Activated T-helper 1 cell treated with anti-CD3 and anti-CD28 coated beads, Interleukin-12 subunit alpha, Interleukin-12 subunit beta, Interleukin-2, Interleukin-4 antibody, amounts not matched to agents 30 ng/mL and 10 ng/mL and 1 ng/mL, durations not matched to agents 14 hours and 24 hours and 36 hours (primary cell): ENCODE measurements at regions not wholly inside any gene's neighbourhood (a gene's known extent, or its start where the extent isn't known, plus 50 kb on each side); places are given as distances from the start of the nearest gene placed in this dataset.
"Not testable (repeated sequence)": the region's sequence is repeated elsewhere in the genome, so short reads cannot be mapped to it uniquely, and the experiment has no call there.

Experiments
- DNase-seq: peaks from one replicate; pipeline ENCODE4 v3.0.0; 2021; ENCODE audit warnings: low spot score
- H3K27ac Mint-ChIP-seq: one replicate; pipeline ENCODE4 v1.8.0; 2021; ENCODE audit warnings: mild to moderate bottlenecking, mixed read lengths
- H3K27me3 Mint-ChIP-seq: one replicate; pipeline ENCODE4 v1.8.0; 2022; ENCODE audit warnings: mild to moderate bottlenecking, moderate library complexity, mixed read lengths; ENCODE audit not compliant: insufficient read depth
- H3K36me3 Mint-ChIP-seq: one replicate; pipeline ENCODE4 v1.8.0; 2021; ENCODE audit warnings: low read depth, mixed read lengths
- H3K4me1 Mint-ChIP-seq: one replicate; pipeline ENCODE4 v1.8.0; 2021; ENCODE audit warnings: low read depth, mixed read lengths
- H3K4me3 Mint-ChIP-seq: one replicate; pipeline ENCODE4 v1.8.0; 2021; ENCODE audit warnings: mild to moderate bottlenecking, moderate library complexity, mixed read lengths
- H3K9me3 Mint-ChIP-seq: one replicate; pipeline ENCODE4 v1.8.0; 2021; ENCODE audit warnings: mixed read lengths
- intact Hi-C: fragments of 100-400 bp; cut with micrococcal nuclease; formaldehyde crosslinking; loops from one replicate; pipeline ENCODE4 v1.15.1; 2024

- H3K27me3 Mint-ChIP-seq = no peaks in the 10 kb centered on the region
- H3K4me1 Mint-ChIP-seq = no peaks in the 10 kb centered on the region
- intact Hi-C loops = no loop called here
- no peak overlapping the region for H3K27ac Mint-ChIP-seq
- no peaks in the 10 kb centered on the region for H3K9me3 Mint-ChIP-seq
- no peak for DNase-seq
- no peaks in the 10 kb centered on the region for H3K36me3 Mint-ChIP-seq
- H3K4me3 Mint-ChIP-seq = no peak overlapping the region
Measured at GRCh38 chr10:108336836-108337235, 1172.3 kb upstream of the SORCS1 start.

- no peak overlapping the region for H3K4me3 Mint-ChIP-seq
- H3K4me1 Mint-ChIP-seq = no peaks in the 10 kb centered on the region
- no peak for DNase-seq
- no peak overlapping the region for H3K27ac Mint-ChIP-seq
- intact Hi-C loops = no loop called here
- peaks cover 3% of the 10 kb centered on the region for H3K9me3 Mint-ChIP-seq
- no peaks in the 10 kb centered on the region for H3K36me3 Mint-ChIP-seq
- no peaks in the 10 kb centered on the region for H3K27me3 Mint-ChIP-seq
Measured at GRCh38 chr10:108327706-108328105, 1163.2 kb upstream of the SORCS1 start.

DNA sequence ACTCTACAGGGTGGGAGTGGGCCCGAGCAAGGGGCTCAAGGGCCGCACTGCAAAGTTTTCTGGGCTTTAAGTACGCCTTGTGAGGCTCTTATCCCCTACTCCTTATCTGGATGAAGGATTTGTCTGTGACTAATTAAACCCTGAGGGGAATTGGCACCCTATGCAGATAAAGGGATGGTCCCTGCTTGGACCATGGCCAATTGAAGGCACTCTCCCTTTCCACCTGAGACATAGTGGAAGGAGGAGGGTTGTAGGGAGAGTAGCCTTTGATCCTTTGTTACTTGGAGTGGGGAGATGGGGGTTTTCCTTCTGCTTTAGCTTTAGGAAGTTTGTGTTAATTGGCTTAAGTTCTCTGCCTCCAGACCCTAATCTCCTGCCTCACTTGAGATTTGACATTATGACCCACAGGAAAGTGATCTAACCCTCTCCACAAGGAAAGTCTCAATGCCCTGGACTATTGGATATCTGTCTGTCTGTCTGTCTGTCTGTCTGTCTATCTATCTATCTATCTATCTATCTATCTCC lies 1158.8 kb upstream of the SORCS1 start:
- H3K27ac Mint-ChIP-seq = no peak overlapping the region
- H3K9me3 Mint-ChIP-seq = peaks cover 3% of the 10 kb centered on the region
- intact Hi-C loops = no loop called here
- H3K27me3 Mint-ChIP-seq = no peaks in the 10 kb centered on the region
- no peaks in the 10 kb centered on the region for H3K36me3 Mint-ChIP-seq
- DNase-seq = no peak
- H3K4me3 Mint-ChIP-seq = no peak overlapping the region
- H3K4me1 Mint-ChIP-seq = no peaks in the 10 kb centered on the region

- H3K4me3 Mint-ChIP-seq = no peak overlapping the region
- H3K27ac Mint-ChIP-seq = no peak overlapping the region
- H3K9me3 Mint-ChIP-seq = no peaks in the 10 kb centered on the region
- H3K4me1 Mint-ChIP-seq = no peaks in the 10 kb centered on the region
- H3K36me3 Mint-ChIP-seq = no peaks in the 10 kb centered on the region
- no peak for DNase-seq
- intact Hi-C loops = no loop called here
- H3K27me3 Mint-ChIP-seq = no peaks in the 10 kb centered on the region
Measured at GRCh38 chr10:108319434-108320222, 1155.1 kb upstream of the SORCS1 start.

GRCh38 chr10:108315636-108316035 lies 1151.1 kb upstream of the SORCS1 start:
- H3K36me3 Mint-ChIP-seq, H3K4me1 Mint-ChIP-seq, H3K27ac Mint-ChIP-seq, H3K27me3 Mint-ChIP-seq, intact Hi-C loops, H3K9me3 Mint-ChIP-seq, DNase-seq: not testable (repeated sequence)
- peak overlapping the region; percentile 30 for H3K4me3 Mint-ChIP-seq

GRCh38 chr10:108307925-108308312 lies 1143.4 kb upstream of the SORCS1 start:
- no peaks in the 10 kb centered on the region for H3K36me3 Mint-ChIP-seq
- no peak overlapping the region for H3K4me3 Mint-ChIP-seq
- no peaks in the 10 kb centered on the region for H3K27me3 Mint-ChIP-seq
- H3K4me1 Mint-ChIP-seq = no peaks in the 10 kb centered on the region
- no peak for DNase-seq
- H3K27ac Mint-ChIP-seq = no peak overlapping the region
- peaks cover 7% of the 10 kb centered on the region for H3K9me3 Mint-ChIP-seq
- intact Hi-C loops = no loop called here

- H3K4me3 Mint-ChIP-seq = no peak overlapping the region
- peaks cover 7% of the 10 kb centered on the region for H3K9me3 Mint-ChIP-seq
- DNase-seq = no peak
- no peaks in the 10 kb centered on the region for H3K36me3 Mint-ChIP-seq
- intact Hi-C loops = no loop called here
- no peaks in the 10 kb centered on the region for H3K4me1 Mint-ChIP-seq
- H3K27ac Mint-ChIP-seq = no peak overlapping the region
- H3K27me3 Mint-ChIP-seq = no peaks in the 10 kb centered on the region
Measured at GRCh38 chr10:108307250-108307924, 1142.9 kb upstream of the SORCS1 start.

DNA sequence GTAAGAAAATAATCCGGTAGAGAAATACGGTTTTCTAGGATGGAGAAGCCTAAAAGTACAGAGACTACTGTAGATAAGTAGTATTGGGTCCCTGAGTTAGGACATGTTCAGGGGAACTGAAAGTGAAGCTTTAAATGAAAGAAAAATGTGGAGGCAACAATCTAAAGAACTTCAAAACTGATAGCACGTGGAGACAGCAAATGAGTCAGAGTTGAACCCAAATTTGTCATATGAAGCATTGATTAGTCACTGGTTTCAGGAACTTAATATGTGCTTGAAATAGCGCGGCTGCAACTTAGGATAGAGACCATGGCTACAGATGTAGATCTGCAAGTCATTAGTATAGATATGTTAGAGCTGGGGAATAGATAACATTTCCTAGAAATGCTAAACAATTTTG lies 1138.6 kb upstream of the SORCS1 start:
- intact Hi-C loops = no loop called here
- H3K36me3 Mint-ChIP-seq = no peaks in the 10 kb centered on the region
- no peak overlapping the region for H3K4me3 Mint-ChIP-seq

DNA sequence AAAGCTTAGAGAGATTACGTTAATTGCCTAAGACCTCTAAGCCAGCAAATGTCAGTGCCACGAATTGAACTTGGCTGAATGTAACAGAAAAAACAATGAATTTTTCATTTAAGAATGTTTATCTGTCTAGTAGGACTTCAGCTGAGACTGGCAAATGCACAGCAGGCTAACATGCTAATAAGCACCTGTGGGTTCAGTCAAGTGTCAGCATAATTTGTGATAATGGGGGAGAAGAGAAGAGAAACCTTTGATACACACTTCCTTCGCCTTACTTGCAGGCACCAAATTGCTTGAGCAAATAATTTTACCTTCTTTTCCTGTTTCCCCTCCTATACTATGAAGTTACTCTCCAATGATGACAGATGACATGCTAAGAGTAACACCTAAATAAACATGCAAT lies 1136.5 kb upstream of the SORCS1 start:
- intact Hi-C loops = no loop called here
- Mint-ChIP-seq H3K27me3 (no peaks in the 10 kb centered on the region), H3K4me1 (no peaks in the 10 kb centered on the region), H3K9me3 (peaks cover 7% of the 10 kb centered on the region), H3K36me3 (no peaks in the 10 kb centered on the region), H3K27ac (no peak overlapping the region), H3K4me3 (no peak overlapping the region)
- DNase-seq = no peak

More for the DNA sequence above, 1138.6 kb upstream of the SORCS1 start:
- no peak for DNase-seq
- Mint-ChIP-seq H3K9me3 (peaks cover 7% of the 10 kb centered on the region), H3K27ac (no peak overlapping the region), H3K4me1 (no peaks in the 10 kb centered on the region), H3K27me3 (no peaks in the 10 kb centered on the region)

GRCh38 chr10:108290823-108291222 lies 1126.3 kb upstream of the SORCS1 start:
- Mint-ChIP-seq H3K4me3 (no peak overlapping the region), H3K4me1 (no peaks in the 10 kb centered on the region), H3K27ac (no peak overlapping the region), H3K36me3 (no peaks in the 10 kb centered on the region), H3K27me3 (no peaks in the 10 kb centered on the region), H3K9me3 (peaks cover 16% of the 10 kb centered on the region)
- intact Hi-C loops = no loop called here
- no peak for DNase-seq

- H3K9me3 Mint-ChIP-seq = peaks cover 15% of the 10 kb centered on the region
- no peaks in the 10 kb centered on the region for H3K27me3 Mint-ChIP-seq
- intact Hi-C loops = no loop called here
- no peaks in the 10 kb centered on the region for H3K4me1 Mint-ChIP-seq
- H3K4me3 Mint-ChIP-seq = no peak overlapping the region
- no peak for DNase-seq
- no peaks in the 10 kb centered on the region for H3K36me3 Mint-ChIP-seq
- H3K27ac Mint-ChIP-seq = no peak overlapping the region
Measured at GRCh38 chr10:108275895-108276685, 1111.6 kb upstream of the SORCS1 start.

GRCh38 chr10:108260383-108260906 lies 1095.9 kb upstream of the SORCS1 start:
- Mint-ChIP-seq H3K9me3 (no peaks in the 10 kb centered on the region), H3K4me1 (no peaks in the 10 kb centered on the region), H3K4me3 (no peak overlapping the region), H3K36me3 (no peaks in the 10 kb centered on the region), H3K27me3 (no peaks in the 10 kb centered on the region), H3K27ac (no peak overlapping the region)
- no peak for DNase-seq
- intact Hi-C loops = no loop called here

GRCh38 chr10:108254089-108254488 lies 1089.6 kb upstream of the SORCS1 start:
- Mint-ChIP-seq H3K27me3 (no peaks in the 10 kb centered on the region), H3K4me3 (no peak overlapping the region), H3K9me3 (no peaks in the 10 kb centered on the region), H3K4me1 (no peaks in the 10 kb centered on the region), H3K27ac (no peak overlapping the region), H3K36me3 (no peaks in the 10 kb centered on the region)
- intact Hi-C loops = no loop called here
- no peak for DNase-seq
